SU-DHL-6 (cell line): ENCODE measurements at regions not wholly inside any gene's neighbourhood (a gene's known extent, or its start where the extent isn't known, plus 50 kb on each side); places are given as distances from the start of the nearest gene placed in this dataset.

Source experiments
- EZH2phosphoT487 ChIP-seq: fragments of 200-600 bp; sonication (generic), shearing (Covaris generic); conservative IDR thresholded peaks from 2 replicates; pipeline ENCODE4 v1.6.1; 2018; ENCODE audit warnings: mild to moderate bottlenecking, antibody characterized with exemption, low read length, moderate library complexity, mixed read lengths
- TF ChIP-seq, protein P1 (sequence below): fragments of 200-600 bp; sonication (generic); IDR thresholded peaks from one replicate; pipeline ENCODE4 v1.5.1; 2017; ENCODE audit warnings: antibody characterized with exemption, mild to moderate bottlenecking, low read length, moderate library complexity; ENCODE audit not compliant: insufficient read depth, poor library complexity, severe bottlenecking

DNA sequence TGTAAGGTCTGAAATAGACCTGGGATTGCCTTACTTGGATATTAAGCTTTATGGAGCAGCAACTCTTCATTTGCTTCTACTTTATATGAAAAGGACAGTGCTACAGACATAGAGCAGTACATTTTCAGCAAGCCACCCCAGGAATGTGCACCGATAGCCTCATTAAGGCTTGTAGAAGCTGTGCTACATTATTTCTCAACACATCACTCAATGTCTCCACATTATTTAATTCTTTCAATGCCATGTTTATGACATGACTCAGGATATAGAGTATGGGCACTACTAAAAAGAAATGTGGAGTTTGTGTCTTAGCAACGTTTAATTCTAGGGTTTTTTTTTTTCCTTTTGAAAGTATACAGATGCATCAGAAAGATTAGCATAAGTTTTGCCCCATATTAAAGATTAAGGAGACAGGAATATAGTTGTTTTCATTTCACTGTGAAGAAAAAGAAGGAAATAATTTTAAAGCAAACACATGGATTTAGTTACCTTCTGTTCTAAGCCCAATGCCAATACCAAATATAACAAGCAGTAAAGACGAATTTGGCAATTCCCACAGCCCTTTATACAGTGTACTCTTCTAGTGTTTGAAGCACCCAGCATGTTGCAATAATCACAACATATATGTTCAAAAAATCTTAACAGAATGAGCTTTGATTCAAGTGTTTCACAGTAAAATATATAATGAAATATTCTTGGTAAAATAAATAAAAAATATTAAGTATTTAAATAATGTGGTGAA, 2140.1 kb upstream of the AGA start:
- TF ChIP-seq, protein P1, sequence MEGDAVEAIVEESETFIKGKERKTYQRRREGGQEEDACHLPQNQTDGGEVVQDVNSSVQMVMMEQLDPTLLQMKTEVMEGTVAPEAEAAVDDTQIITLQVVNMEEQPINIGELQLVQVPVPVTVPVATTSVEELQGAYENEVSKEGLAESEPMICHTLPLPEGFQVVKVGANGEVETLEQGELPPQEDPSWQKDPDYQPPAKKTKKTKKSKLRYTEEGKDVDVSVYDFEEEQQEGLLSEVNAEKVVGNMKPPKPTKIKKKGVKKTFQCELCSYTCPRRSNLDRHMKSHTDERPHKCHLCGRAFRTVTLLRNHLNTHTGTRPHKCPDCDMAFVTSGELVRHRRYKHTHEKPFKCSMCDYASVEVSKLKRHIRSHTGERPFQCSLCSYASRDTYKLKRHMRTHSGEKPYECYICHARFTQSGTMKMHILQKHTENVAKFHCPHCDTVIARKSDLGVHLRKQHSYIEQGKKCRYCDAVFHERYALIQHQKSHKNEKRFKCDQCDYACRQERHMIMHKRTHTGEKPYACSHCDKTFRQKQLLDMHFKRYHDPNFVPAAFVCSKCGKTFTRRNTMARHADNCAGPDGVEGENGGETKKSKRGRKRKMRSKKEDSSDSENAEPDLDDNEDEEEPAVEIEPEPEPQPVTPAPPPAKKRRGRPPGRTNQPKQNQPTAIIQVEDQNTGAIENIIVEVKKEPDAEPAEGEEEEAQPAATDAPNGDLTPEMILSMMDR: no peak
- no peak for TF ChIP-seq EZH2phosphoT487
